ENCODE measurements at regions not wholly inside any gene's neighbourhood (a gene's known extent, or its start where the extent isn't known, plus 50 kb on each side); places are given as distances from the start of the nearest gene placed in this dataset.
"Not testable (repeated sequence)": the region's sequence is repeated elsewhere in the genome, so short reads cannot be mapped to it uniquely, and the experiment has no call there.

GRCh38 chr11:69877235-69877634 is 58.0 kb upstream of the FGF3 start:
- no peak overlapping the region for H3K27ac ChIP-seq (ENCODE audit: insufficient read length, low read depth, low read length)
- H4K8ac ChIP-seq (replicated peaks; ENCODE audit: insufficient read length, low read depth, low read length): no peak overlapping the region
- H2AK5ac ChIP-seq (ENCODE audit: insufficient read length, low read length): no peak overlapping the region
- H2AFZ ChIP-seq (ENCODE audit: low read length): no peak overlapping the region
- no peak overlapping the region for H3K9ac ChIP-seq (ENCODE audit: extremely low read depth, insufficient read length, low read length)
- no peaks in the 10 kb centered on the region for H3K4me1 ChIP-seq (ENCODE audit: insufficient read depth, low read length)
- H4K91ac ChIP-seq (ENCODE audit: insufficient read length, low read depth, low read length): no peak overlapping the region
- peaks cover 5% of the 10 kb centered on the region in 2 experiments; a peak in 3 of 5 replicates for H3K9me3 Mint-ChIP-seq
- H3K4me3 Mint-ChIP-seq: no peak overlapping the region
- no peak overlapping the region for H2BK20ac ChIP-seq (ENCODE audit: low read depth, low read length, poor library complexity, severe bottlenecking)
- H3K18ac ChIP-seq (ENCODE audit: insufficient read length, low read depth, low read length): no peak overlapping the region
- H2BK120ac ChIP-seq (ENCODE audit: low read depth, low read length, poor library complexity, severe bottlenecking): no peak overlapping the region
- H3K23ac ChIP-seq (ENCODE audit: insufficient read length, low read depth, low read length): no peak overlapping the region
- no peak overlapping the region for H3K4me2 ChIP-seq (ENCODE audit: insufficient read depth, insufficient read length, low read length)
- H3K23me2 ChIP-seq (ENCODE audit: insufficient read length, low read depth, low read length, poor library complexity, severe bottlenecking): no peaks in the 10 kb centered on the region
- H4K20me1 ChIP-seq (ENCODE audit: control insufficient read depth, insufficient read depth, insufficient read length): no peaks in the 10 kb centered on the region
- H3K27me3 Mint-ChIP-seq (ENCODE audit: low read depth): peaks cover 9% of the 10 kb centered on the region
- no peaks in the 10 kb centered on the region for H3K27me3 ChIP-seq (ENCODE audit: insufficient read depth, low read length)
- H2BK12ac ChIP-seq (ENCODE audit: insufficient read length, low read depth, low read length): no peak overlapping the region
- no peaks in the 10 kb centered on the region for H3K79me1 ChIP-seq (ENCODE audit: insufficient read depth, low read depth, low read length, poor library complexity, severe bottlenecking)
- H4K5ac ChIP-seq (ENCODE audit: insufficient read length, low read depth, low read length): no peak overlapping the region
- no peak overlapping the region for H3K4ac ChIP-seq (ENCODE audit: low read depth, low read length)
- no peak overlapping the region for H2BK5ac ChIP-seq (ENCODE audit: insufficient read length, low read length)
- DNase-seq: no peak
- H3K79me2 ChIP-seq (ENCODE audit: insufficient read depth, low read length): no peaks in the 10 kb centered on the region
- no peak overlapping the region for H2BK15ac ChIP-seq (ENCODE audit: low read depth, low read length)
- no CpG with 5 or more reads among the region's 8 CpGs for WGBS (ENCODE audit: extremely low coverage, insufficient read length, low lambda C conversion rate)
- H3K14ac ChIP-seq (ENCODE audit: insufficient read depth, low read length): no peak overlapping the region
- H3T11ph ChIP-seq (ENCODE audit: low read length): no peak overlapping the region
- peaks cover 4% of the 10 kb centered on the region in 2 experiments; a peak in 3 of 4 replicates for H3K4me1 Mint-ChIP-seq
- TF ChIP-seq CTCF (conservative IDR thresholded peaks at IDR 0.05): no peak
- no peak overlapping the region for H3K56ac ChIP-seq (ENCODE audit: insufficient read length, low read depth, low read length)
- H3K36me3 Mint-ChIP-seq (ENCODE audit: insufficient read depth in 1 of 3, low read depth in 3 of 3): peaks cover 3 to 6% (median 5%) of the 10 kb centered on the region in 3 experiments; a peak in 5 of 7 replicates
- H3K9me3 ChIP-seq (ENCODE audit: control insufficient read depth, low read depth, low read length): no peaks in the 10 kb centered on the region
- no peak overlapping the region; a peak in 1 of 7 replicates for H3K27ac Mint-ChIP-seq

GRCh38 chr11:69877704-69878103 is 58.5 kb upstream of the FGF3 start:
- not testable (repeated sequence) for H3K9ac ChIP-seq (ENCODE audit: extremely low read depth, insufficient read length, low read length); H2BK5ac ChIP-seq (ENCODE audit: insufficient read length, low read length); H3K4ac ChIP-seq (ENCODE audit: low read depth, low read length); H2AK5ac ChIP-seq (ENCODE audit: insufficient read length, low read length); H2BK15ac ChIP-seq (ENCODE audit: low read depth, low read length); H3K4me2 ChIP-seq (ENCODE audit: insufficient read depth, insufficient read length, low read length); H3K9me3 ChIP-seq (ENCODE audit: control insufficient read depth, low read depth, low read length); H2BK20ac ChIP-seq (ENCODE audit: low read depth, low read length, poor library complexity, severe bottlenecking); H3K14ac ChIP-seq (ENCODE audit: insufficient read depth, low read length); H3K4me1 ChIP-seq (ENCODE audit: insufficient read depth, low read length); H3K27ac ChIP-seq (ENCODE audit: insufficient read length, low read depth, low read length); H3T11ph ChIP-seq (ENCODE audit: low read length); H3K27me3 ChIP-seq (ENCODE audit: insufficient read depth, low read length); H4K91ac ChIP-seq (ENCODE audit: insufficient read length, low read depth, low read length); H3K36me3 Mint-ChIP-seq (ENCODE audit: insufficient read depth in 1 of 3, low read depth in 3 of 3); H3K27ac Mint-ChIP-seq; H4K5ac ChIP-seq (ENCODE audit: insufficient read length, low read depth, low read length); H3K4me1 Mint-ChIP-seq; H3K4me3 Mint-ChIP-seq; H3K56ac ChIP-seq (ENCODE audit: insufficient read length, low read depth, low read length); H3K18ac ChIP-seq (ENCODE audit: insufficient read length, low read depth, low read length); H2BK12ac ChIP-seq (ENCODE audit: insufficient read length, low read depth, low read length); DNase-seq; H4K20me1 ChIP-seq (ENCODE audit: control insufficient read depth, insufficient read depth, insufficient read length); H3K23ac ChIP-seq (ENCODE audit: insufficient read length, low read depth, low read length); H4K8ac ChIP-seq (replicated peaks; ENCODE audit: insufficient read length, low read depth, low read length); H3K79me1 ChIP-seq (ENCODE audit: insufficient read depth, low read depth, low read length, poor library complexity, severe bottlenecking); H3K79me2 ChIP-seq (ENCODE audit: insufficient read depth, low read length); H3K23me2 ChIP-seq (ENCODE audit: insufficient read length, low read depth, low read length, poor library complexity, severe bottlenecking); H2AFZ ChIP-seq (ENCODE audit: low read length); H3K9me3 Mint-ChIP-seq; H2BK120ac ChIP-seq (ENCODE audit: low read depth, low read length, poor library complexity, severe bottlenecking)
- H3K27me3 Mint-ChIP-seq (ENCODE audit: low read depth): peaks cover 11% of the 10 kb centered on the region
- WGBS (ENCODE audit: extremely low coverage, insufficient read length, low lambda C conversion rate): no CpG with 5 or more reads among the region's 7 CpGs
